HG03571 (cell line): ENCODE measurements at regions not wholly inside any gene's neighbourhood (a gene's known extent, or its start where the extent isn't known, plus 50 kb on each side); places are given as distances from the start of the nearest gene placed in this dataset.
"Not testable (repeated sequence)": the region's sequence is repeated elsewhere in the genome, so short reads cannot be mapped to it uniquely, and the experiment has no call there.

Experiments
- ATAC-seq: cut with Tn5 transposase; IDR thresholded peaks from one replicate; pipeline ENCODE4 v1.9.1; 2021; ENCODE audit not compliant: unreplicated experiment

GRCh38 chr1:38153066-38153777 lies 106.6 kb upstream of the POU3F1 start:
- no peak for ATAC-seq

GRCh38 chr1:38152351-38153065 lies 105.9 kb upstream of the POU3F1 start:
- ATAC-seq, result no peak

- no peak for ATAC-seq
These were observed 104.8 kb upstream of the POU3F1 start for GRCh38 chr1:38151399-38151798.

- ATAC-seq, result not testable (repeated sequence)
These were observed 99.5 kb upstream of the POU3F1 start for GRCh38 chr1:38146079-38146478.

GRCh38 chr1:38142606-38143005 lies 96.0 kb upstream of the POU3F1 start:
- no peak for ATAC-seq

- no peak for ATAC-seq
These were observed 94.9 kb upstream of the POU3F1 start for GRCh38 chr1:38141483-38141882.

GRCh38 chr1:38139738-38140487 lies 93.3 kb upstream of the POU3F1 start:
- ATAC-seq, result no peak

- ATAC-seq, result no peak
These were observed 92.1 kb upstream of the POU3F1 start for GRCh38 chr1:38138498-38139233.

- ATAC-seq, result no peak
These were observed 90.6 kb upstream of the POU3F1 start for GRCh38 chr1:38137164-38137563.

GRCh38 chr1:38135625-38136414 lies 89.2 kb upstream of the POU3F1 start:
- no peak for ATAC-seq

GRCh38 chr1:38134294-38134755 lies 87.7 kb upstream of the POU3F1 start:
- ATAC-seq, result no peak

GRCh38 chr1:38133756-38134155 lies 87.2 kb upstream of the POU3F1 start:
- ATAC-seq, result no peak

- no peak for ATAC-seq
These were observed 86.7 kb upstream of the POU3F1 start for GRCh38 chr1:38133304-38133703.

- no peak for ATAC-seq
These were observed 86.1 kb upstream of the POU3F1 start for GRCh38 chr1:38132681-38133080.

GRCh38 chr1:38131024-38131585 lies 84.5 kb upstream of the POU3F1 start:
- ATAC-seq, result no peak

GRCh38 chr1:38129971-38130370 lies 83.4 kb upstream of the POU3F1 start:
- ATAC-seq, result no peak

- ATAC-seq, result no peak
These were observed 82.9 kb upstream of the POU3F1 start for GRCh38 chr1:38129473-38129872.

GRCh38 chr1:38128926-38129453 lies 82.4 kb upstream of the POU3F1 start:
- ATAC-seq, result no peak

- no peak for ATAC-seq
These were observed 81.9 kb upstream of the POU3F1 start for GRCh38 chr1:38128511-38128910.

- ATAC-seq, result no peak
These were observed 80.8 kb upstream of the POU3F1 start for GRCh38 chr1:38127428-38127827.
